ENCODE measurements at regions not wholly inside any gene's neighbourhood (a gene's known extent, or its start where the extent isn't known, plus 50 kb on each side); places are given as distances from the start of the nearest gene placed in this dataset.

DNA sequence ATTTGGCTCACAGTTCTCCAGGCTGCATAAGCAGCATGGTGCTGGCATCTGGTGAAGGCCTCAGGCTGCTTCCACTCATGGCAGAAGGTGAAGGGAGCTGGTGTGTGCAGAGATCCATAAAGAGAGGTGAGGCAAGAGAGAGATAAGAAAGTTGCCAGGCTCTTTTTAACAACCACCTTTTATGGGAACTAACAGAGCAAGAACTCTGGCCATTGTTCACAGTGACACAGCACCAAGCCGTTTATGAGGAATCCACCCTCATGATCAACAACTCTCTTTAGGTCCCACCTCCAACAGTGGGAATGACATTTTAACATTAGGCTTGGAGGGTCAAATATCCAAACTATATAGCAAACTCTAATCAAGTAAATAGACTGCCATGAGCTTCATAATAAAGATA is 557.2 kb upstream of the SUCLG2 start:
- H3K36me3 Mint-ChIP-seq (ENCODE audit: low read depth): no peaks in the 10 kb centered on the region
- no peaks in the 10 kb centered on the region for H3K9me3 Mint-ChIP-seq
- H3K4me3 Mint-ChIP-seq: no peak overlapping the region
- H3K27me3 Mint-ChIP-seq (ENCODE audit: low read depth): peaks cover 7% of the 10 kb centered on the region
- no peaks in the 10 kb centered on the region for H3K4me1 Mint-ChIP-seq
- TF ChIP-seq, protein P1, sequence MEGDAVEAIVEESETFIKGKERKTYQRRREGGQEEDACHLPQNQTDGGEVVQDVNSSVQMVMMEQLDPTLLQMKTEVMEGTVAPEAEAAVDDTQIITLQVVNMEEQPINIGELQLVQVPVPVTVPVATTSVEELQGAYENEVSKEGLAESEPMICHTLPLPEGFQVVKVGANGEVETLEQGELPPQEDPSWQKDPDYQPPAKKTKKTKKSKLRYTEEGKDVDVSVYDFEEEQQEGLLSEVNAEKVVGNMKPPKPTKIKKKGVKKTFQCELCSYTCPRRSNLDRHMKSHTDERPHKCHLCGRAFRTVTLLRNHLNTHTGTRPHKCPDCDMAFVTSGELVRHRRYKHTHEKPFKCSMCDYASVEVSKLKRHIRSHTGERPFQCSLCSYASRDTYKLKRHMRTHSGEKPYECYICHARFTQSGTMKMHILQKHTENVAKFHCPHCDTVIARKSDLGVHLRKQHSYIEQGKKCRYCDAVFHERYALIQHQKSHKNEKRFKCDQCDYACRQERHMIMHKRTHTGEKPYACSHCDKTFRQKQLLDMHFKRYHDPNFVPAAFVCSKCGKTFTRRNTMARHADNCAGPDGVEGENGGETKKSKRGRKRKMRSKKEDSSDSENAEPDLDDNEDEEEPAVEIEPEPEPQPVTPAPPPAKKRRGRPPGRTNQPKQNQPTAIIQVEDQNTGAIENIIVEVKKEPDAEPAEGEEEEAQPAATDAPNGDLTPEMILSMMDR (IDR thresholded peaks at IDR 0.05; ENCODE audit: unreplicated experiment in 3 of 3): no peak
- no peak overlapping the region for H3K27ac Mint-ChIP-seq

DNA sequence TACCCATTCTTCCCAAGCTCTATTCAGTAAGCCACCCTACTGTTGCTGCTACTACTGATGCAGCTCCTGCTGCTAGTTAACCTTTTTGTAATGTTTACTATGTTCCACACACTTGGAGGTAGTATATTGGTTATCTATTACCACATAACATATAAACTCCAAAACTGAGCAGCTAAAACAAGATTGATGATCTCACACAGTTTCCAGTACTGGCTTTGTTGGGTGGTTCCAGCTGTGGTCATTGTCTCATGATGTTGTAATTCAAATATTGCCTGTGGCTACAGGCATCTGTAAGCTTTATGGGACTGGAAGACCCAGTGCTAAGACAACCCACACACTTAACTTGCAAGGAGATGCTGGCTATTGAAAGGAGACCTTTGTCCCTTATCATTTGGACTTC is 556.2 kb upstream of the SUCLG2 start:
- H3K27ac Mint-ChIP-seq: no peak overlapping the region
- no peaks in the 10 kb centered on the region for H3K9me3 Mint-ChIP-seq
- no peak overlapping the region for H3K4me3 Mint-ChIP-seq
- H3K4me1 Mint-ChIP-seq: no peaks in the 10 kb centered on the region
- no peaks in the 10 kb centered on the region for H3K36me3 Mint-ChIP-seq (ENCODE audit: low read depth)
- TF ChIP-seq, protein P1 (IDR thresholded peaks at IDR 0.05; ENCODE audit: unreplicated experiment in 3 of 3): no peak
- peaks cover 7% of the 10 kb centered on the region for H3K27me3 Mint-ChIP-seq (ENCODE audit: low read depth)

DNA sequence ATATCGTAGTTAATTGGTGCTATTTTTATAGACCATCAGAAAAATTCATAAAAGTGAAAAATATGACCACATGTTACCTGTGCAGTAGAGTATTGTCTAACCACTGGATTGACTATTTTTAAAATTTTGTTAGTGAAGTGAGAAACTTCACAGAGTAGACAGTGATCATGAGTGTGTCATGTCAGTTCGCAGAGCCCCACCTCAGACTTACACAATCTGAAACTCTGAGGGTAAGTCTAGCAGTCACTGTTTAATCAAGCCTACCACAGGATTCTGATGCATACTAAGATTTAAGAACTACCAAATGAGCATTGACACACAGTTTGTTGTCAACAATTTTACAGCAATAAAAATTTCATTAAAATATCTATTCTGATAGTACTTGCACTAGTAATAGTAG is 552.9 kb upstream of the SUCLG2 start:
- H3K36me3 Mint-ChIP-seq (ENCODE audit: low read depth): peaks cover 4% of the 10 kb centered on the region
- H3K4me1 Mint-ChIP-seq: no peaks in the 10 kb centered on the region
- peaks cover 9% of the 10 kb centered on the region for H3K9me3 Mint-ChIP-seq
- peaks cover 4% of the 10 kb centered on the region for H3K27me3 Mint-ChIP-seq (ENCODE audit: low read depth)
- TF ChIP-seq, protein P1 (IDR thresholded peaks at IDR 0.05; ENCODE audit: unreplicated experiment in 3 of 3): no peak
- H3K4me3 Mint-ChIP-seq: no peak overlapping the region
- no peak overlapping the region for H3K27ac Mint-ChIP-seq

DNA sequence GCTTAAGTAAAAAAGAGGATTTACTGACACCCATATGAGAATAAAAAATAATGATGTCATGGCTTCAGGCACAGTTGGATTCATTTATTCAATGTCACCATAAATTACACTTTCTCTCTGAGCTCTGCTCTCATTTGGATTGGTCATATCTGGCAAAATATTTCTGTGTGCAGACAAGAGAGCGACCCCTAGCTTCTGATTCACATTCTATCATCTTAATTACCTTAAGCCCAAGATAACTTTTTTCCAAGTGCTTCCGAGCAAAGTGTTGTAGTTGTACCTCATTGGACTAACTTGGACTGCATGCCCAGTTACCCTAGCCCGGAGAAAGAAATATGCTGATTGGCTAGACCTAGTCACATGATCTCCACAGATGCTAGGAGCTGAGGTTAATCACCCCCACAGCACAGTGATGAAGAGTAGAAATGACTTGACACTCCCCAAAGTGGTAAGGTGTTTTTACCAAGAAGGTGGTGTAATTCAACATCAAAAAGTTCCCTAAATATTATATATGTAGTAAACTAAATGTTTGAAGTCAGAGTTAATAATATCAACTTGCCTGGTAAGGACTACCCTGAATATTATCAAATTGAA is 552.2 kb upstream of the SUCLG2 start:
- Mint-ChIP-seq H3K36me3 (ENCODE audit: low read depth) (peaks cover 4% of the 10 kb centered on the region), H3K4me3 (no peak overlapping the region), H3K27ac (no peak overlapping the region), H3K27me3 (ENCODE audit: low read depth) (peaks cover 3% of the 10 kb centered on the region), H3K9me3 (peaks cover 9% of the 10 kb centered on the region), H3K4me1 (no peaks in the 10 kb centered on the region)
- TF ChIP-seq, protein P1 (IDR thresholded peaks at IDR 0.05; ENCODE audit: unreplicated experiment in 3 of 3): no peak

DNA sequence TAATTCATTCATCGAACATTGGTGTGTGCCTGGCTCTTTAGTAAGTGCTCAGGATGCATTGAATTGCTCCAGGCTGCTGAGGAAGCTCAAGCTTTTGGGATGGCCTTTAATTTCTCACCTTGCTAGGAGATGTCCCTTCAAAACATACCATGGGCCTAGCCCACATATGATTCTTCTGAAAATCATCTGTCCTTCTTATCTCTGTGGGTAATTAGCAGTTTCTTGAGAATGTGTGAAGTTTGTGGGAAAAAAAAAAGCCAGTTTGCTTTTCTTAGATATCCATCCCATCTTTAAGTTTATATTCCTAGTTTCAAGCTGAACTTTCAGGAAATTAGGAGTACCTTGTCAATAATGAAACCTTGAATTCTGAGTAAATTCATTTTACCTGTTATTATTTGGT is 532.3 kb upstream of the SUCLG2 start:
- Mint-ChIP-seq H3K4me3 (no peak overlapping the region), H3K36me3 (ENCODE audit: low read depth) (no peaks in the 10 kb centered on the region), H3K4me1 (no peaks in the 10 kb centered on the region), H3K27ac (no peak overlapping the region), H3K9me3 (peaks cover 9% of the 10 kb centered on the region), H3K27me3 (ENCODE audit: low read depth) (no peaks in the 10 kb centered on the region)
- TF ChIP-seq, protein P1 (IDR thresholded peaks at IDR 0.05; ENCODE audit: unreplicated experiment in 3 of 3): no peak

DNA sequence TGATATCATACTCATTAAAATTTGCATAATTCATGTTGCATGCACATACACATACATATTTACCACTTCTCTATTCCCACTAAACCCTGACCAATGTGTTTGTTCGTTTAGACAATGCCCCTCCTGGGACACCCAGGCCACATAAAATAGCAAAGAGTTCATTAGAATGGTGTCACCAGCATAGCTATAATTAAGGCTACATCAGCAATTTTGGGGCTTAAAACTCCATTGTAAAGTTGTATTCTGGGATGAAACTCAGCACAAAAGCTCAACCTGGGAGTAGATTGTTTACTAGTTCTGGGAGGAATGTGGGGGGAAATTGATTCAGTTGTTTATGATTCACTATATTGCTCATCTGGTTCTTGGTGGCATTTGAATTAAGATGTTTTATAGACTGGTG is 522.2 kb upstream of the SUCLG2 start:
- TF ChIP-seq, protein P1 (IDR thresholded peaks at IDR 0.05; ENCODE audit: unreplicated experiment in 3 of 3): no peak
- Mint-ChIP-seq H3K27me3 (ENCODE audit: low read depth) (no peaks in the 10 kb centered on the region), H3K4me3 (no peak overlapping the region), H3K4me1 (no peaks in the 10 kb centered on the region), H3K27ac (no peak overlapping the region), H3K36me3 (ENCODE audit: low read depth) (peaks cover 5% of the 10 kb centered on the region), H3K9me3 (peaks cover 29% of the 10 kb centered on the region)
